IMR-90 (cell line): ENCODE measurements at regions not wholly inside any gene's neighbourhood (a gene's known extent, or its start where the extent isn't known, plus 50 kb on each side); places are given as distances from the start of the nearest gene placed in this dataset.

Experiments
- ATAC-seq: fragments of 200-7000 bp; cut with Tn5 transposase; 2 replicates; pipeline ENCODE4 v1.9.1; 2020; ENCODE audit warnings: low read depth, mild to moderate bottlenecking, moderate library complexity
- BruUV-seq: library from RNA; stranded (reverse); fragments of 400-500 nt; replicated peaks from 2 replicates; lab custom pipeline; 2021; lab: Mats Ljungman, UMichigan
- CTCF ChIA-PET: fragments of 300-600 bp; formaldehyde crosslinking; extraction: SDS; loops from one replicate; lab custom pipeline; 2021; ENCODE audit warnings: antibody characterized with exemption; lab: Yijun Ruan, JAX
- POLR2A ChIA-PET: fragments of 300-600 bp; sonication (Branson Sonifier 250); formaldehyde crosslinking; loops from one replicate; lab custom pipeline; 2022; ENCODE audit warnings: antibody characterized with exemption; ENCODE audit not compliant: unreplicated experiment; lab: Charles Lee
- DNase-seq: peaks from one replicate; pipeline ENCODE4 v3.0.0; 2013
- H2AFZ ChIP-seq: replicated peaks from 2 replicates; pipeline ENCODE3; 2013; ENCODE audit warnings: low read length, mild to moderate bottlenecking; ENCODE audit not compliant: poor library complexity
- H2AK5ac ChIP-seq: 2 replicates; pipeline ENCODE4 v1.6.1; 2013; ENCODE audit warnings: low read depth, low read length, inconsistent platforms
- H2AK9ac ChIP-seq: replicated peaks from 2 replicates; pipeline ENCODE3; 2013; ENCODE audit warnings: mild to moderate bottlenecking, low read depth, low read length, moderate library complexity; ENCODE audit not compliant: poor library complexity
- H2BK120ac ChIP-seq: 2 replicates; pipeline ENCODE4 v1.6.1; 2013; ENCODE audit warnings: low read depth, low read length, inconsistent platforms
- H2BK15ac ChIP-seq: 3 replicates; pipeline ENCODE4 v1.6.1; 2013; ENCODE audit warnings: low read depth, low read length, inconsistent platforms
- H2BK20ac ChIP-seq: 2 replicates; pipeline ENCODE4 v1.6.1; 2013; ENCODE audit warnings: low read depth, mild to moderate bottlenecking, inconsistent platforms, low read length, moderate library complexity
- H2BK5ac ChIP-seq: 2 replicates; pipeline ENCODE4 v1.6.1; 2013; ENCODE audit warnings: mild to moderate bottlenecking, low read depth, low read length, inconsistent platforms; ENCODE audit not compliant: poor library complexity, severe bottlenecking
- H3K14ac ChIP-seq: replicated peaks from 2 replicates; pipeline ENCODE4 v1.6.1; 2013; ENCODE audit warnings: low read depth, low read length, inconsistent platforms
- H3K18ac ChIP-seq: 2 replicates; pipeline ENCODE4 v1.6.1; 2013; ENCODE audit warnings: low read depth, low read length, control low read depth
- H3K23ac ChIP-seq: 2 replicates; pipeline ENCODE4 v1.6.1; 2013; ENCODE audit warnings: low read depth, low read length, inconsistent platforms
- H3K27ac ChIP-seq: 2 replicates; pipeline ENCODE4 v1.5.1; 2013; ENCODE audit warnings: mild to moderate bottlenecking, control low read depth, low read length; ENCODE audit not compliant: insufficient read depth
- H3K27me3 ChIP-seq: 2 replicates; pipeline ENCODE4 v1.6.1; 2013; ENCODE audit warnings: low read length; ENCODE audit not compliant: control insufficient read depth, insufficient read depth
- H3K36me3 ChIP-seq: 2 replicates; pipeline ENCODE4 v1.6.1; 2013; ENCODE audit warnings: low read length, mixed read lengths; ENCODE audit not compliant: control insufficient read depth, insufficient read depth
- H3K4ac ChIP-seq: 2 replicates; pipeline ENCODE4 v1.6.1; 2013; ENCODE audit warnings: low read depth, low read length, inconsistent platforms
- H3K4me1 ChIP-seq: 2 replicates; pipeline ENCODE4 v1.6.1; 2013; ENCODE audit warnings: low read length, mixed read lengths; ENCODE audit not compliant: control insufficient read depth, insufficient read depth
- H3K4me2 ChIP-seq: 2 replicates; pipeline ENCODE4 v1.6.1; 2013; ENCODE audit warnings: low read depth, mild to moderate bottlenecking, control low read depth, low read length, moderate library complexity
- H3K4me3 ChIP-seq: 2 replicates; pipeline ENCODE4 v1.5.1; 2013; ENCODE audit warnings: low read depth, mild to moderate bottlenecking, control low read depth, low read length, moderate library complexity; ENCODE audit not compliant: insufficient read depth
- H3K56ac ChIP-seq: 2 replicates; pipeline ENCODE4 v1.6.1; 2013; ENCODE audit warnings: low read length, inconsistent platforms; ENCODE audit not compliant: insufficient read depth; ENCODE audit errors: extremely low read depth
- H3K79me1 ChIP-seq, 2 experiments: 2 replicates each; pipeline ENCODE4 v1.6.1; 2013; ENCODE audit warnings: low read length in 2 of 2, inconsistent platforms in 1 of 2, low read depth in 1 of 2
- H3K9ac ChIP-seq: 2 replicates; pipeline ENCODE4 v1.6.1; 2013; ENCODE audit warnings: low read depth, low read length, control low read depth
- H3K9me1 ChIP-seq: 2 replicates; pipeline ENCODE4 v1.6.1; 2013; ENCODE audit warnings: low read length, inconsistent platforms; ENCODE audit not compliant: insufficient read depth
- H3K9me3 ChIP-seq: 2 replicates; pipeline ENCODE4 v1.6.1; 2013; ENCODE audit warnings: low read length; ENCODE audit not compliant: control insufficient read depth, insufficient read depth
- H4K20me1 ChIP-seq: 2 replicates; pipeline ENCODE4 v1.6.1; 2013; ENCODE audit warnings: low read length, inconsistent platforms; ENCODE audit not compliant: insufficient read depth
- H4K5ac ChIP-seq: 2 replicates; pipeline ENCODE4 v1.6.1; 2013; ENCODE audit warnings: mild to moderate bottlenecking, low read depth, low read length, control low read depth
- H4K8ac ChIP-seq, 2 experiments: 2 replicates each; pipeline ENCODE4 v1.6.1; 2013; ENCODE audit warnings: low read depth in 2 of 2, low read length in 2 of 2, control low read depth in 1 of 2, inconsistent platforms in 1 of 2
- H4K91ac ChIP-seq: 2 replicates; pipeline ENCODE4 v1.6.1; 2013; ENCODE audit warnings: low read depth, low read length, inconsistent platforms; ENCODE audit not compliant: insufficient read depth
- BHLHE40 ChIP-seq: fragments of 150-350 bp; IDR thresholded peaks from 2 replicates; pipeline ENCODE4 v1.6.1; 2016; ENCODE audit warnings: mild to moderate bottlenecking, low read depth, low read length
- CEBPB ChIP-seq: IDR thresholded peaks from 2 replicates; pipeline ENCODE4 v1.6.1; 2012; ENCODE audit warnings: low read depth, low read length, improper control_type of control experiment
- CHD1 ChIP-seq: IDR thresholded peaks from 2 replicates; pipeline ENCODE4 v1.6.1; 2012; ENCODE audit warnings: low read depth, low read length, improper control_type of control experiment
- FOS ChIP-seq: fragments of 150-350 bp; IDR thresholded peaks from 2 replicates; pipeline ENCODE4 v1.6.1; 2016; ENCODE audit warnings: low read depth, low read length
- MAFK ChIP-seq: IDR thresholded peaks from 2 replicates; pipeline ENCODE4 v1.6.1; 2012; ENCODE audit warnings: low read depth, low read length, improper control_type of control experiment
- NFE2L2 ChIP-seq: fragments of 150-350 bp; IDR thresholded peaks from 2 replicates; pipeline ENCODE4 v1.6.1; 2016; ENCODE audit warnings: low read depth, mild to moderate bottlenecking, low read length
- POLR2A ChIP-seq: IDR thresholded peaks from 2 replicates; pipeline ENCODE4 v1.6.1; 2012; ENCODE audit warnings: mild to moderate bottlenecking, low read depth, low read length
- RAD21 ChIP-seq: IDR thresholded peaks from 2 replicates; pipeline ENCODE4 v1.6.1; 2012; ENCODE audit warnings: low read length, improper control_type of control experiment
- RCOR1 ChIP-seq: IDR thresholded peaks from 2 replicates; pipeline ENCODE4 v1.6.1; 2012; ENCODE audit warnings: mild to moderate bottlenecking, low read length, improper control_type of control experiment; ENCODE audit not compliant: insufficient replicate concordance
- RFX5 ChIP-seq: IDR thresholded peaks from 2 replicates; pipeline ENCODE4 v1.8.0; 2012; ENCODE audit warnings: low read depth, mild to moderate bottlenecking, low read length, moderate library complexity
- SMC3 ChIP-seq: fragments of 150-350 bp; IDR thresholded peaks from 2 replicates; pipeline ENCODE4 v1.6.1; 2016; ENCODE audit warnings: low read depth, mild to moderate bottlenecking, antibody characterized with exemption, low read length, moderate library complexity
- WGBS, 2 experiments: methylation state at CpG; one replicate each; pipeline versions ENCODE4 v1.1.5 to v1.1.7; 2013; ENCODE audit warnings: missing lambda C conversion rate in 2 of 2; ENCODE audit not compliant: insufficient read length in 1 of 2; ENCODE audit errors: extremely low coverage in 2 of 2; 5-methylcytosine and 5-hydroxymethylcytosine counted together
- dilution Hi-C: fragments of 300-500 bp; cut with HindIII; formaldehyde crosslinking; loops from one replicate; pipeline ENCODE4 v1.14.3; 2018; ENCODE audit warnings: low sequenced_read_pairs; ENCODE audit not compliant: unreplicated experiment
- in situ Hi-C: fragments of 300-500 bp; cut with MboI; formaldehyde crosslinking; loops from 3 replicates; pipeline ENCODE4 v1.14.3; 2019; ENCODE audit warnings: low sequenced_read_pairs, inconsistent platforms, mixed read lengths
- intact Hi-C: fragments of 100-400 bp; cut with micrococcal nuclease; formaldehyde crosslinking; loops from 2 replicates; pipeline ENCODE4 v1.10.0; 2022
- TF ChIP-seq, protein P1 (sequence below): conservative IDR thresholded peaks from 2 replicates; pipeline ENCODE4 v1.5.1; 2012; ENCODE audit warnings: mild to moderate bottlenecking, low read depth, low read length, improper control_type of control experiment
- TF ChIP-seq, protein P2 (sequence below): fragments of 150-350 bp; IDR thresholded peaks from 2 replicates; pipeline ENCODE4 v1.6.1; 2016; ENCODE audit warnings: low read depth, mild to moderate bottlenecking, low read length, moderate library complexity, borderline replicate concordance
- TF ChIP-seq, protein P3 (sequence below): fragments of 150-350 bp; IDR thresholded peaks from 2 replicates; pipeline ENCODE4 v1.6.1; 2017; ENCODE audit warnings: mild to moderate bottlenecking, antibody characterized with exemption, low read length, low read depth

DNA sequence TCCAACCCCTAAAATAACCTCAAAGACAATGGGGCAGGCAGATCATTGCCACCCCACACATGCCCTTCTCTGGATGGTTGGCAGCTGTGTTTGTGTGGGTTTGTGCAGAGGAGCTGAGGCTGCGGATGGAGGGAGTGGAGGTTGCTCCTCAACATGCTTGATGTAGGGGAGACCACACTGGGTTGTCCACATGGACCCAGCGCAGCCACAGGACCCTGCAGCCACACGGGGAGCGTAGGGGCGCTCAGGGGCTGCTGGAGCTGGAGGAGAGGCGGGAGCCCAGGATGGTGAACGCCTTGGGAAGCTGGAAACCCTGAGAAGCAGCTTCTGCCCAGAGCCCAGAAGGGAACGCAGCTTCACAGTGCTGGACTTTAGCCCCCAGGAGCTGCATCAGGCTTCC lies 56.3 kb upstream of the TMEM18 start:
- no peak overlapping the region for H3K27ac ChIP-seq
- no peak overlapping the region for H2BK120ac ChIP-seq
- no peaks in the 10 kb centered on the region for H4K20me1 ChIP-seq
- TF ChIP-seq MAFK (no peak), FOS (no peak), CHD1 (no peak), POLR2A (no peak), NFE2L2 (no peak), SMC3 (no peak), RAD21 (no peak), RCOR1 (no peak), RFX5 (no peak), BHLHE40 (no peak), CEBPB (no peak)
- TF ChIP-seq, protein P1, sequence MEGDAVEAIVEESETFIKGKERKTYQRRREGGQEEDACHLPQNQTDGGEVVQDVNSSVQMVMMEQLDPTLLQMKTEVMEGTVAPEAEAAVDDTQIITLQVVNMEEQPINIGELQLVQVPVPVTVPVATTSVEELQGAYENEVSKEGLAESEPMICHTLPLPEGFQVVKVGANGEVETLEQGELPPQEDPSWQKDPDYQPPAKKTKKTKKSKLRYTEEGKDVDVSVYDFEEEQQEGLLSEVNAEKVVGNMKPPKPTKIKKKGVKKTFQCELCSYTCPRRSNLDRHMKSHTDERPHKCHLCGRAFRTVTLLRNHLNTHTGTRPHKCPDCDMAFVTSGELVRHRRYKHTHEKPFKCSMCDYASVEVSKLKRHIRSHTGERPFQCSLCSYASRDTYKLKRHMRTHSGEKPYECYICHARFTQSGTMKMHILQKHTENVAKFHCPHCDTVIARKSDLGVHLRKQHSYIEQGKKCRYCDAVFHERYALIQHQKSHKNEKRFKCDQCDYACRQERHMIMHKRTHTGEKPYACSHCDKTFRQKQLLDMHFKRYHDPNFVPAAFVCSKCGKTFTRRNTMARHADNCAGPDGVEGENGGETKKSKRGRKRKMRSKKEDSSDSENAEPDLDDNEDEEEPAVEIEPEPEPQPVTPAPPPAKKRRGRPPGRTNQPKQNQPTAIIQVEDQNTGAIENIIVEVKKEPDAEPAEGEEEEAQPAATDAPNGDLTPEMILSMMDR, result no peak
- TF ChIP-seq, protein P2, sequence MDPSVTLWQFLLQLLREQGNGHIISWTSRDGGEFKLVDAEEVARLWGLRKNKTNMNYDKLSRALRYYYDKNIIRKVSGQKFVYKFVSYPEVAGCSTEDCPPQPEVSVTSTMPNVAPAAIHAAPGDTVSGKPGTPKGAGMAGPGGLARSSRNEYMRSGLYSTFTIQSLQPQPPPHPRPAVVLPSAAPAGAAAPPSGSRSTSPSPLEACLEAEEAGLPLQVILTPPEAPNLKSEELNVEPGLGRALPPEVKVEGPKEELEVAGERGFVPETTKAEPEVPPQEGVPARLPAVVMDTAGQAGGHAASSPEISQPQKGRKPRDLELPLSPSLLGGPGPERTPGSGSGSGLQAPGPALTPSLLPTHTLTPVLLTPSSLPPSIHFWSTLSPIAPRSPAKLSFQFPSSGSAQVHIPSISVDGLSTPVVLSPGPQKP, result no peak
- TF ChIP-seq, protein P3, sequence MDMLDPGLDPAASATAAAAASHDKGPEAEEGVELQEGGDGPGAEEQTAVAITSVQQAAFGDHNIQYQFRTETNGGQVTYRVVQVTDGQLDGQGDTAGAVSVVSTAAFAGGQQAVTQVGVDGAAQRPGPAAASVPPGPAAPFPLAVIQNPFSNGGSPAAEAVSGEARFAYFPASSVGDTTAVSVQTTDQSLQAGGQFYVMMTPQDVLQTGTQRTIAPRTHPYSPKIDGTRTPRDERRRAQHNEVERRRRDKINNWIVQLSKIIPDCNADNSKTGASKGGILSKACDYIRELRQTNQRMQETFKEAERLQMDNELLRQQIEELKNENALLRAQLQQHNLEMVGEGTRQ, result no peak
- no TSS peak for BruUV-seq
- H2BK5ac ChIP-seq, result no peak overlapping the region
- no peak overlapping the region for H4K5ac ChIP-seq
- dilution Hi-C loops (no loop called here), in situ Hi-C loops (no loop called here), intact Hi-C loops (no loop called here)
- H2BK20ac ChIP-seq, result no peak overlapping the region
- H3K9me3 ChIP-seq, result no peaks in the 10 kb centered on the region
- no peak overlapping the region for H3K4ac ChIP-seq
- no peak overlapping the region for H3K4me3 ChIP-seq
- ChIA-PET POLR2A (no interaction called here), CTCF (no interaction called here)
- no peak overlapping the region for H3K56ac ChIP-seq
- H3K4me1 ChIP-seq, result no peaks in the 10 kb centered on the region
- H3K9ac ChIP-seq, result no peak overlapping the region
- no CpG with 5 or more reads among the region's 8 CpGs for WGBS, 2 experiments
- no peak for DNase-seq
- no peak overlapping the region for H2AK9ac ChIP-seq
- H3K36me3 ChIP-seq, result no peaks in the 10 kb centered on the region
- no peak overlapping the region for H4K8ac ChIP-seq
- H3K14ac ChIP-seq, result no peak overlapping the region
- no peak overlapping the region for H3K23ac ChIP-seq
- no peak overlapping the region for H2AFZ ChIP-seq
- H2BK15ac ChIP-seq, result no peak overlapping the region
- H3K18ac ChIP-seq, result no peak overlapping the region
- H2AK5ac ChIP-seq, result no peak overlapping the region
- H4K91ac ChIP-seq, result no peak overlapping the region
- H3K4me2 ChIP-seq, result no peak overlapping the region
- H3K79me1 ChIP-seq, result no peaks in the 10 kb centered on the region
- peaks cover 1% of the 10 kb centered on the region; the same call in 1 of the 2 replicates for H3K27me3 ChIP-seq
- no peak for ATAC-seq
- H3K9me1 ChIP-seq, result no peaks in the 10 kb centered on the region
